ACC112 (cell line): ENCODE measurements at regions not wholly inside any gene's neighbourhood (a gene's known extent, or its start where the extent isn't known, plus 50 kb on each side); places are given as distances from the start of the nearest gene placed in this dataset.
"Not testable (repeated sequence)": the region's sequence is repeated elsewhere in the genome, so short reads cannot be mapped to it uniquely, and the experiment has no call there.

ENCODE experiments used
- H2AFZ ChIP-seq: fragments of 200-600 bp; sonication (generic); one replicate; pipeline ENCODE4 v1.6.0; 2017; ENCODE audit warnings: antibody characterized with exemption, low read length; ENCODE audit not compliant: unreplicated experiment
- H3K27ac ChIP-seq: fragments of 200-600 bp; sonication (generic); 2 replicates; pipeline ENCODE4 v1.5.1; 2014; ENCODE audit warnings: low read depth, mild to moderate bottlenecking, antibody characterized with exemption, low read length, moderate library complexity
- H3K27me3 ChIP-seq: fragments of 200-600 bp; sonication (generic); 2 replicates; pipeline ENCODE4 v1.6.1; 2014; ENCODE audit warnings: mild to moderate bottlenecking, antibody characterized with exemption, low read length, moderate library complexity, mixed read lengths; ENCODE audit not compliant: insufficient read depth
- H3K36me3 ChIP-seq: fragments of 200-600 bp; sonication (generic); 2 replicates; pipeline ENCODE4 v1.6.1; 2016; ENCODE audit warnings: mild to moderate bottlenecking, antibody characterized with exemption, low read length, moderate library complexity, mixed read lengths; ENCODE audit not compliant: insufficient read depth
- H3K4me1 ChIP-seq: fragments of 200-600 bp; sonication (generic); one replicate; pipeline ENCODE4 v1.6.1; 2016; ENCODE audit warnings: low read length, mixed read lengths; ENCODE audit not compliant: insufficient read depth, unreplicated experiment, control insufficient read depth
- H3K4me3 ChIP-seq: fragments of 200-600 bp; sonication (generic); 2 replicates; pipeline ENCODE4 v1.5.1; 2014; ENCODE audit warnings: mild to moderate bottlenecking, low read depth, low read length
- H3K79me2 ChIP-seq: fragments of 200-600 bp; sonication (generic); one replicate; pipeline ENCODE4 v1.6.0; 2016; ENCODE audit warnings: low read length; ENCODE audit not compliant: control insufficient read depth, unreplicated experiment, insufficient read depth

DNA sequence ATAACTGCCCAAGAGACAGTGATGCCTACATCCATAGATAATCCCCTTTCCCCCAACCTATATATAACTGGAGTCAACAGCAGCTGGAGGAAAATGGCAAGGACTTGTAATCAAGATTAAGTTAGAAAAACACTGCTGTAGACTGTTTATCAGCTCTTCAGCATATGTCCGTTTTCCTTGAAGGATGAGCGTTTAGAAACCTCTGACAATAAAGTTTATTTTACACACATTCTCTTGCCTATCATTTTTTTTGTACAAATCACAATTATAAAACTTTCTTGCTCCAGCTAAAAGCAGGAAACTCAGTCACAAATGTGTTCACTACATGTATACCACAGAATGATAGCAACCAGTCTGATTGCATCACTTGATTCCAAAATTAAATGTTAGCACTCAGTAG lies 50.8 kb downstream of the PPIAL4G start:
- H3K4me3 ChIP-seq, H3K27me3 ChIP-seq, H3K79me2 ChIP-seq, H2AFZ ChIP-seq, H3K4me1 ChIP-seq, H3K27ac ChIP-seq, H3K36me3 ChIP-seq: not testable (repeated sequence)

- not testable (repeated sequence) for H3K36me3 ChIP-seq, H3K79me2 ChIP-seq, H3K27ac ChIP-seq, H3K4me3 ChIP-seq, H3K27me3 ChIP-seq, H2AFZ ChIP-seq
- peaks cover 19% of the 10 kb centered on the region for H3K4me1 ChIP-seq
These were observed 53.2 kb downstream of the PPIAL4G start for GRCh38 chr1:148429856-148430255.

GRCh38 chr1:148426940-148427611 lies 56.0 kb downstream of the PPIAL4G start:
- not testable (repeated sequence) for H3K27me3 ChIP-seq, H3K4me3 ChIP-seq, H3K36me3 ChIP-seq, H2AFZ ChIP-seq, H3K27ac ChIP-seq, H3K79me2 ChIP-seq
- peaks cover 33% of the 10 kb centered on the region for H3K4me1 ChIP-seq

GRCh38 chr1:148426385-148426784 lies 56.7 kb downstream of the PPIAL4G start:
- not testable (repeated sequence) for H3K36me3 ChIP-seq, H3K4me3 ChIP-seq, H3K27ac ChIP-seq, H3K27me3 ChIP-seq, H3K79me2 ChIP-seq, H2AFZ ChIP-seq
- H3K4me1 ChIP-seq = peaks cover 33% of the 10 kb centered on the region

DNA sequence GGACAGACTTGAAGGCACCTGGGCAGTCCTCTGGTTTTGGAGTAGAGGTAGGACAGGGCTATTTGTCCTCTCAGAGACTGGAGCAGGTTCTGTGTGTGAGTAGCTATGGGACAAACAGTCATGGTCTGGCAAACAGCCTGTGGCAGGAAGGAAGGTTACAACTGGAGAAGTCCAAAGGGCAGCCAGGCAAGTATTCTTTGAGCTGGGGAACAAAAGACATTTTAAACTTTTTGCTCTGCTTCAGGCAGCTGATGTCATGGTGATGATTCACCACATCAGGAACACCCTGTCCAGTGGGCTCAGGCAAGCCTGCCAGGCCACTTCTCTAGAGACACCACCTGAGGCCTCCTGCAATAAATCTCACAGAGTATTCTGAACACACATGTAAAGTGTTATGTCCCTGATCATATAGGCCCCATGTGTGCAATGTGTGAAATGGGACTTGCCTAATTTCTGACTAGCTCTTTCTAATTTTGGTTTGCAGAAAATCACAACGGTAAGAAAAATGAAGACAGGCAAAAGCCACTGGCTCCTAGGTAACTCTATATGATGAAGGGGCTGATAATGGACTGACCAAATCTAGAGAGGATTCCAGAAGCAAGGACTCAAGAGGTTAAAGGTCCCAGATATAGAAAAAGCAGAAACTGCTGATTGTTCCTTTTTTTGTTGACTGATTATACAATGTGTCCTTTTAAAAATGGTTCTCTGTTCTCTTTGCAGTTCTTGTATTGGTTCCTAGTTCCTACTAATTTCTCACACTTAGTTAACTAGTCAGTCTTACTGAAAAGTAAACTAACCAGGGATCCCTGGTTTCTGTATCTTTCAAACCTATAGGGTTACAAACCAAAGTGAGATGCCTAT lies 58.7 kb downstream of the PPIAL4G start:
- not testable (repeated sequence) for H2AFZ ChIP-seq, H3K36me3 ChIP-seq, H3K4me3 ChIP-seq, H3K27me3 ChIP-seq, H3K79me2 ChIP-seq
- Histone ChIP-seq H3K27ac (peak overlapping the region; percentile 68), H3K4me1 (peaks cover 33% of the 10 kb centered on the region)

- not testable (repeated sequence) for H3K27ac ChIP-seq, H2AFZ ChIP-seq, H3K79me2 ChIP-seq, H3K4me3 ChIP-seq, H3K36me3 ChIP-seq, H3K27me3 ChIP-seq
- peaks cover 33% of the 10 kb centered on the region for H3K4me1 ChIP-seq
These were observed 60.2 kb downstream of the PPIAL4G start for GRCh38 chr1:148422921-148423320.

- not testable (repeated sequence) for H3K4me3 ChIP-seq, H3K79me2 ChIP-seq, H3K27ac ChIP-seq, H2AFZ ChIP-seq, H3K27me3 ChIP-seq, H3K36me3 ChIP-seq, H3K4me1 ChIP-seq
These were observed 65.9 kb downstream of the PPIAL4G start for GRCh38 chr1:148417241-148417640.

DNA sequence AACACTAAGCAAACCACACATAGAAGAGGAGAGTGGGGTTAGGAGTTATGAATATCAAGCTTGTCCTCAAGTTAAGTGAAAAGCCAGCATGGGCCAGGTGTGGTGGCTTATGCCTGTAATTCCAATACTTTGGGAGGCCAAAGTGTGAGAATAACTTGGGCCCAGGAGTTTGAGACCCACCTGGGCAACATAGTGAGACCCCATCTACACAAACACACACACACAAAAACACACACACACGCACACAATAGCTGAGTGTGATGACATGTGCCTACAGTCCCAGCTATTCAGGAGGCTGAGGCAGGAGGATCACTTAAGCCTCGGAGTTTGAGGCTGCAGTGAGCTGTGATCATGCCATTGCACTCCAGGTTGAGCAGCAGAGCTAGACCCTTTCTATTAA lies 69.7 kb downstream of the PPIAL4G start:
- not testable (repeated sequence) for H3K79me2 ChIP-seq

DNA sequence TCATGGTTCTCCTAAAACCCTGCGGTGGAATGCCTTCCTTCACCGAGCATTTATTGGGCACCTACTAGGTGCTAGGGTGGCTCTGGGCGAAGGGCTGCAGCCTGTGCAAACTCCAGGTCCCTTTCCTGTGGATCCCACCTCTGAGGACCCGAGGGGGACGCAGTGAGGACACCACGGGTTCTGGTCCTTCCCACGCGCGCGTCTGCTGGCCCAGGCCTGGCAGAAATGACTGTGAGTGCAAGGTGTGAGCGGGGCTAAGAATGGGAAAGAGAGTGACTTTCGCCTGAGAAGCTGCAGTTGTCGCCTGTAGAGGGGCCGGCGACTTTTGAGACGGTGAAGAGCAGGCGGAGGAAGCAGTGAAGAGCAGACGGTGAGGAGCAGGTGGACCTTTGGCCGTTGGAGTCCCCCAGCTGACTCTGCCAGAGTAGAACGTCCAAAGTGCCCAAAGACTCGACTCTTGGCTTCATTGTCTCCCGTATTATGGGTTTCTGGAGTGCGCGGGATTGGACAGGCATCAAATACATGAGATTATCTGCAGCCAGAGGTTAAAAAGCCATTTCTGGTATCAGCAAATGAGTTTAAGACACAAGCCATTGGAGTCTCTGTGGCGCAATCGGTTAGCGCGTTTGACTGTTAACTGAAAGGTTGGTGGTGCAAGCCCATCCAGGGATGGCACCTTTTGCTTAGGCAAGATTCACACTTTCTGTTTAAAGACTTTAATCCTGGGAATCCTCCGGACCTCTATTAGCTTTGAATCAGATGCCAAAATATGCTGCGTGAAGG lies 78.1 kb downstream of the PPIAL4G start:
- not testable (repeated sequence) for H3K36me3 ChIP-seq, H3K4me3 ChIP-seq, H3K4me1 ChIP-seq, H3K27me3 ChIP-seq, H2AFZ ChIP-seq, H3K27ac ChIP-seq, H3K79me2 ChIP-seq

More for the DNA sequence above, 69.7 kb downstream of the PPIAL4G start:
- not testable (repeated sequence) for H3K27ac ChIP-seq, H3K36me3 ChIP-seq, H2AFZ ChIP-seq, H3K27me3 ChIP-seq, H3K4me3 ChIP-seq, H3K4me1 ChIP-seq

GRCh38 chr1:148403925-148404324 lies 79.2 kb downstream of the PPIAL4G start:
- not testable (repeated sequence) for H3K4me3 ChIP-seq, H3K79me2 ChIP-seq, H3K27ac ChIP-seq

More at GRCh38 chr1:148403925-148404324, 79.2 kb downstream of the PPIAL4G start:
- not testable (repeated sequence) for H3K27me3 ChIP-seq, H3K36me3 ChIP-seq, H3K4me1 ChIP-seq, H2AFZ ChIP-seq
